A673 (cell line): ENCODE measurements at regions not wholly inside any gene's neighbourhood (a gene's known extent, or its start where the extent isn't known, plus 50 kb on each side); places are given as distances from the start of the nearest gene placed in this dataset.

ENCODE experiments used
- EZH2 ChIP-seq: fragments of 200-600 bp; sonication (generic); IDR thresholded peaks from 2 replicates; pipeline ENCODE4 v1.6.1; 2017; ENCODE audit warnings: borderline replicate concordance, low read depth, mild to moderate bottlenecking, mixed read lengths, antibody characterized with exemption, low read length; ENCODE audit not compliant: poor library complexity, severe bottlenecking
- TF ChIP-seq, protein P1 (sequence below): fragments of 300-800, 200-600 bp; sonication (generic); conservative IDR thresholded peaks from 2 replicates; pipeline ENCODE4 v1.5.1; 2017; ENCODE audit warnings: low read depth, mild to moderate bottlenecking, antibody characterized with exemption, low read length, moderate library complexity, mixed read lengths

DNA sequence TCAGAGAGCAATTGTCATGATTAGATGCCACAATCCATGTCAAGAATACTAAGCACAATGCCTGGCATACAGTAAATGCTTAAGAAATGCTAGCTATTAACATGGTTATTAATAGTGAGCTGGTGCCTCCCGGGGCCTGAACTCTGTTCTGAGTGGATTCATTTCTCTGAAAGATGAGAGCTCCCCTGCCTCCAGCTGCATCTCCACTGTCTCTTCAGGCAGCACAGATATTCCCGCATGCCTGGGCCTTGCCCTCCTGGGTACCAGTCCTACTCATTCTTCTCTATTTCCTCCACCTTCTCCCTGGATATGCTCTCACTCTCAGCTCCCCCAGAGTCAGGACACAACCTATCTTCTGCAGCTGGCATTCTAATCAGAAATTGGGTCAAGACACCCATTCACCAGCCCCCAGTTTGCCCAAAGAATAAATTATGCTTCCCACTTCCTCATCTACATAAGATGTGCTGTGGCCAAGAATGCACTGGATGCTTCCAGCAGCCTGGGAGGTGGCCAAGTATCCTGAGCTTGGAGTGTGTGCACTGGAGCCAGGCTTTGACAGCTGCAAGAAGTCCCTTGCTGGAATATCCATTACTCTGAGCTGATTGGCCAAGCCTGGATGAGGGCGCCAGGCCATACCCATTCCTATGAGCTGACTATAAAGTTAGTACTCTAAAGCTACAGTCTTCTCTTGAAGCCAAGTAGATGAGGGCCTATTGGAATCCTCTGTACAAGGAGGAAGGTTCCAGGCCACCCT is 669.0 kb downstream of the ACTL7B start:
- TF ChIP-seq, protein P1, sequence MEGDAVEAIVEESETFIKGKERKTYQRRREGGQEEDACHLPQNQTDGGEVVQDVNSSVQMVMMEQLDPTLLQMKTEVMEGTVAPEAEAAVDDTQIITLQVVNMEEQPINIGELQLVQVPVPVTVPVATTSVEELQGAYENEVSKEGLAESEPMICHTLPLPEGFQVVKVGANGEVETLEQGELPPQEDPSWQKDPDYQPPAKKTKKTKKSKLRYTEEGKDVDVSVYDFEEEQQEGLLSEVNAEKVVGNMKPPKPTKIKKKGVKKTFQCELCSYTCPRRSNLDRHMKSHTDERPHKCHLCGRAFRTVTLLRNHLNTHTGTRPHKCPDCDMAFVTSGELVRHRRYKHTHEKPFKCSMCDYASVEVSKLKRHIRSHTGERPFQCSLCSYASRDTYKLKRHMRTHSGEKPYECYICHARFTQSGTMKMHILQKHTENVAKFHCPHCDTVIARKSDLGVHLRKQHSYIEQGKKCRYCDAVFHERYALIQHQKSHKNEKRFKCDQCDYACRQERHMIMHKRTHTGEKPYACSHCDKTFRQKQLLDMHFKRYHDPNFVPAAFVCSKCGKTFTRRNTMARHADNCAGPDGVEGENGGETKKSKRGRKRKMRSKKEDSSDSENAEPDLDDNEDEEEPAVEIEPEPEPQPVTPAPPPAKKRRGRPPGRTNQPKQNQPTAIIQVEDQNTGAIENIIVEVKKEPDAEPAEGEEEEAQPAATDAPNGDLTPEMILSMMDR: no peak
- TF ChIP-seq EZH2: no peak
